ENCODE measurements at regions not wholly inside any gene's neighbourhood (a gene's known extent, or its start where the extent isn't known, plus 50 kb on each side); places are given as distances from the start of the nearest gene placed in this dataset.

- no peak for TF ChIP-seq EP300 (IDR thresholded peaks at IDR 0.05; ENCODE audit: borderline replicate concordance in 1 of 2, control insufficient read depth in 1 of 2, low read depth in 2 of 2, low read length in 2 of 2)
- TF ChIP-seq CEBPB (IDR thresholded peaks at IDR 0.05; ENCODE audit: borderline replicate concordance in 1 of 2, low read depth in 2 of 2, low read length in 2 of 2): no peak
- TF ChIP-seq YY1 (IDR thresholded peaks at IDR 0.05; ENCODE audit: low read depth, low read length): no peak
- TF ChIP-seq NR2C1 (IDR thresholded peaks at IDR 0.05): no peak
- no peak for TF ChIP-seq POLR2A (IDR thresholded peaks at IDR 0.05; ENCODE audit: low read depth, low read length)
- no peak for TF ChIP-seq POLR2AphosphoS5 (IDR thresholded peaks at IDR 0.05; ENCODE audit: low read length)
These were observed 346.6 kb downstream of the PARP8 start for GRCh38 chr5:51013036-51013435.

Measured in GM12878 (cell line).